Glutamatergic neuron (in vitro differentiated cells): ENCODE measurements at regions not wholly inside any gene's neighbourhood (a gene's known extent, or its start where the extent isn't known, plus 50 kb on each side); places are given as distances from the start of the nearest gene placed in this dataset.

ENCODE experiments used
- DNase-seq: peaks from one replicate; pipeline ENCODE4 v3.0.0; 2022
- H3K27ac Mint-ChIP-seq: one replicate; pipeline ENCODE4 v1.8.0; 2020; ENCODE audit warnings: mild to moderate bottlenecking, mixed read lengths, inconsistent platforms; ENCODE audit not compliant: unreplicated experiment
- H3K27me3 Mint-ChIP-seq: one replicate; pipeline ENCODE4 v1.8.0; 2020; ENCODE audit warnings: mild to moderate bottlenecking, moderate library complexity, mixed read lengths, inconsistent platforms; ENCODE audit not compliant: unreplicated experiment
- H3K36me3 Mint-ChIP-seq: one replicate; pipeline ENCODE4 v1.8.0; 2020; ENCODE audit warnings: mild to moderate bottlenecking, mixed read lengths, inconsistent platforms; ENCODE audit not compliant: unreplicated experiment
- H3K4me1 Mint-ChIP-seq: one replicate; pipeline ENCODE4 v1.8.0; 2020; ENCODE audit warnings: mild to moderate bottlenecking, low read depth, mixed read lengths, inconsistent platforms; ENCODE audit not compliant: unreplicated experiment
- H3K4me3 Mint-ChIP-seq: one replicate; pipeline ENCODE4 v1.8.0; 2020; ENCODE audit warnings: mild to moderate bottlenecking, mixed read lengths, inconsistent platforms; ENCODE audit not compliant: unreplicated experiment
- H3K9me3 Mint-ChIP-seq: one replicate; pipeline ENCODE4 v1.8.0; 2020; ENCODE audit warnings: mild to moderate bottlenecking, moderate library complexity, mixed read lengths, inconsistent platforms; ENCODE audit not compliant: unreplicated experiment
- TF ChIP-seq, protein P1 (sequence below): fragments of 200-600 bp; sonication (generic); IDR thresholded peaks from one replicate; pipeline ENCODE4 v1.5.0; 2021; ENCODE audit not compliant: partially characterized antibody, unreplicated experiment

DNA sequence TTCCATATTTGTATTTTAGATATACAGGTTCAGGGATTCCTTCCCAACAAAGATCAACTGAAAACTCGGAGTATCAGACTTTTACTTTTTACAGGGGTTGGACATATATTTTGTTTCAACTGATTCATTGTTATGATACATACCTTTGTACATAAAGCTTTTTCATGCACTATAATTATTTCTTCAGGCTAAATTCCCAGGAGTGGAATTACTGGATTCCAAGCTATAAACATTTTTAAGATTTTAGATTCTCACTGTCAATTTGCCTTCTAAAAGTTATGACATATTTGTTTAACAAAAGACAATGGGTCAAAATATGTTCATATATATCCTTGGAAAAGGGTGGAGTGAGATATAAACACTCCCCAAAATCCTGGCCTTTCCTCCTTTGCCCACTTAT is 449.0 kb downstream of the PDCD6IP start:
- no peak overlapping the region for H3K27ac Mint-ChIP-seq
- H3K4me1 Mint-ChIP-seq, result no peaks in the 10 kb centered on the region
- no peaks in the 10 kb centered on the region for H3K36me3 Mint-ChIP-seq
- DNase-seq, result no peak
- no peaks in the 10 kb centered on the region for H3K9me3 Mint-ChIP-seq
- H3K27me3 Mint-ChIP-seq, result no peaks in the 10 kb centered on the region
- TF ChIP-seq, protein P1, sequence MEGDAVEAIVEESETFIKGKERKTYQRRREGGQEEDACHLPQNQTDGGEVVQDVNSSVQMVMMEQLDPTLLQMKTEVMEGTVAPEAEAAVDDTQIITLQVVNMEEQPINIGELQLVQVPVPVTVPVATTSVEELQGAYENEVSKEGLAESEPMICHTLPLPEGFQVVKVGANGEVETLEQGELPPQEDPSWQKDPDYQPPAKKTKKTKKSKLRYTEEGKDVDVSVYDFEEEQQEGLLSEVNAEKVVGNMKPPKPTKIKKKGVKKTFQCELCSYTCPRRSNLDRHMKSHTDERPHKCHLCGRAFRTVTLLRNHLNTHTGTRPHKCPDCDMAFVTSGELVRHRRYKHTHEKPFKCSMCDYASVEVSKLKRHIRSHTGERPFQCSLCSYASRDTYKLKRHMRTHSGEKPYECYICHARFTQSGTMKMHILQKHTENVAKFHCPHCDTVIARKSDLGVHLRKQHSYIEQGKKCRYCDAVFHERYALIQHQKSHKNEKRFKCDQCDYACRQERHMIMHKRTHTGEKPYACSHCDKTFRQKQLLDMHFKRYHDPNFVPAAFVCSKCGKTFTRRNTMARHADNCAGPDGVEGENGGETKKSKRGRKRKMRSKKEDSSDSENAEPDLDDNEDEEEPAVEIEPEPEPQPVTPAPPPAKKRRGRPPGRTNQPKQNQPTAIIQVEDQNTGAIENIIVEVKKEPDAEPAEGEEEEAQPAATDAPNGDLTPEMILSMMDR, result no peak
- no peak overlapping the region for H3K4me3 Mint-ChIP-seq

DNA sequence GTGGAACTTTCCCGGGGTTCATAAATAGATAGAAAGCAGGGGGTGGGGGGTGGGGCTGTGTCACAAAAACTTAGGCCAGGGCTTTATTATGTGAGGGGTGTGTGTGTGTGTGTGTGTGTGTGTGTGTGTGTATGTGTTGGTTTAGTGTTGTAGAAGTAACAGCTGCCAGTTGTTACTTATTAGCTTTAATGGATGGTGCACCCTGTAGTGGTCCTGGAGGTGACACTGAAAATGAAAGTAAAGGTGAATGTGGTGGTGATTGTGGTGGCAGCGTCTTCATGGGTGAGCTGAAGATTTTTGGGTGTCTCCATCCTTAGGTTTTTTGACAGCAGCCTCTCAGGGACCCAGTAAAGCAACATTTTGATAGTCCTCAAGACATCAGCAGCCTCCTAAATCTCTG is 449.9 kb downstream of the PDCD6IP start:
- no peaks in the 10 kb centered on the region for H3K36me3 Mint-ChIP-seq
- no peak overlapping the region for H3K4me3 Mint-ChIP-seq
- H3K27ac Mint-ChIP-seq, result no peak overlapping the region
- H3K27me3 Mint-ChIP-seq, result no peaks in the 10 kb centered on the region
- TF ChIP-seq, protein P1, result no peak
- no peaks in the 10 kb centered on the region for H3K9me3 Mint-ChIP-seq
- no peak for DNase-seq
- H3K4me1 Mint-ChIP-seq, result no peaks in the 10 kb centered on the region

DNA sequence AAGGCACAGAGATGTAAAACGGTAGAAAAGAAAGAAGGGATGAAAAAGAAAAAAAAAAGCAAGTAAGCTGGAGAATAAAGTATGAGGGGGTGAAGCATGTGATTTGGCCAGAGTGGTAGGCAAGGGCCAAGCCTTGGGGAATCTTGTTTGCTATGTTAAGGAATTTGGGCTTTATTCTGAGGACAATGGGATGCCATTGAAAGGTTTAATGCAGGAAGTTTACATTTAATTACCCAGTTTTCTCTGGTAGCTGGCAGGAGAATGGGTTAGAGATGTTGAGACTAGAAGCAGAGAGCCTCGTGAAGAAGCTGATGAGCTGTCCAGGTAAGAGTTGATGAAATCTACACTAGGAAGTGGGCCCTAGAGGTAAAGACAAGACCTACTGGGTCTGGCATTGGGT is 455.9 kb downstream of the PDCD6IP start:
- Mint-ChIP-seq H3K27me3 (no peaks in the 10 kb centered on the region), H3K9me3 (peaks cover 2% of the 10 kb centered on the region), H3K4me1 (peaks cover 7% of the 10 kb centered on the region)

DNA sequence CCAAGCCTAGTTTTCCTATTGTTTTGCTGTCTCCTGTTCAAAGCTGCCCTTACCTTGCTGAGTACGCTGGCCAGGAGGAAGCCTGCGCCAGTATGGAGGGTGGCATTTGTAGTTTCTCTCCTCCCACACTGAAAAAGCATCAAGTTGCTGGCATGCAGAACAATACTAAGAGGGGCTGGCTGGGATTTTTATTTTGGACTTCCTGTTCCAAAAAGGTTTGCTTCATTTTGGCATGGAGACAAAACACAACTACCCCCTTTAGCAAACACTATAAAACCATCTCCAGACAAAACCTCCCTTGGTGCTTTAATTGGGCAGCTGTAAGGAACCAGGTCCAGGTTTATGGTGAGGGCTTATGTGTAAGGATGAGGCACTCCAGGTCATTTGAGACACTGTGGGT is 457.6 kb downstream of the PDCD6IP start:
- Mint-ChIP-seq H3K9me3 (peaks cover 2% of the 10 kb centered on the region), H3K4me1 (peaks cover 15% of the 10 kb centered on the region), H3K27ac (no peak overlapping the region), H3K4me3 (no peak overlapping the region), H3K27me3 (no peaks in the 10 kb centered on the region), H3K36me3 (no peaks in the 10 kb centered on the region)
- DNase-seq, result no peak
- TF ChIP-seq, protein P1, result no peak

More for the DNA sequence above, 455.9 kb downstream of the PDCD6IP start:
- no peak for DNase-seq
- Mint-ChIP-seq H3K4me3 (no peak overlapping the region), H3K27ac (no peak overlapping the region), H3K36me3 (no peaks in the 10 kb centered on the region)
- TF ChIP-seq, protein P1, result no peak

DNA sequence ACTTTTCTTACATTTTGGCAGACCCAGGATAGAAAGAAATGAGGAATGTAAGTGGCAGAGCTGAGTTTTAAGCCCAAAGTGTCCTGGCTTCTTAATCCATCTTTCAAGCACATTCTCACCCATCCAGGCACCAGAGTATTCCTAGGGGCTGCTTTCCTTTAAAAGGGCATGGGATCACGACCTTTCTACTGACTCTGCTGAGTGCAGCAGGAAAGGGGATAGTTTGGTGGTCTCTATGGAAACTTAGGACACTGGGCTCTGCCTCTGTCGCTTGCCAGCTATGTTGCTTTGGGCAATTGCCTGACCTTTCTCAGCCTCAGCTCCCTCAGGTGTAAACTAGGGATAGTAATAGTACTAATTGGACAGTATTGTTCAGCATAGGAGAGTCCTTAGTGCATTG is 458.4 kb downstream of the PDCD6IP start:
- Mint-ChIP-seq H3K27me3 (no peaks in the 10 kb centered on the region), H3K27ac (no peak overlapping the region), H3K4me1 (peaks cover 17% of the 10 kb centered on the region), H3K36me3 (no peaks in the 10 kb centered on the region), H3K9me3 (peaks cover 2% of the 10 kb centered on the region), H3K4me3 (no peak overlapping the region)
- TF ChIP-seq, protein P1, result no peak
- DNase-seq, result no peak
